Progenitor cell of endocrine pancreas (in vitro differentiated cells): ENCODE measurements at regions not wholly inside any gene's neighbourhood (a gene's known extent, or its start where the extent isn't known, plus 50 kb on each side); places are given as distances from the start of the nearest gene placed in this dataset.

Experiments
- DNase-seq: peaks from one replicate; pipeline ENCODE4 v3.0.0; 2021; ENCODE audit warnings: low spot score; ENCODE audit not compliant: unreplicated experiment
- H3K27ac Mint-ChIP-seq: 2 replicates; pipeline ENCODE4 v1.8.0; 2021; ENCODE audit warnings: mild to moderate bottlenecking, moderate library complexity, mixed read lengths
- H3K27me3 Mint-ChIP-seq: 2 replicates; pipeline ENCODE4 v1.8.0; 2021; ENCODE audit warnings: mixed read lengths
- H3K36me3 Mint-ChIP-seq: 2 replicates; pipeline ENCODE4 v1.8.0; 2022; ENCODE audit warnings: mixed read lengths; ENCODE audit not compliant: insufficient read depth
- H3K4me1 Mint-ChIP-seq: 2 replicates; pipeline ENCODE4 v1.8.0; 2021; ENCODE audit warnings: low read depth, mixed read lengths
- H3K4me3 Mint-ChIP-seq: 2 replicates; pipeline ENCODE4 v1.8.0; 2021; ENCODE audit warnings: low read depth, mild to moderate bottlenecking, moderate library complexity, mixed read lengths
- H3K9me3 Mint-ChIP-seq: 2 replicates; pipeline ENCODE4 v1.8.0; 2021; ENCODE audit warnings: low read depth, mixed read lengths
- TF ChIP-seq, protein P1 (sequence below): fragments of 200-600 bp; sonication (generic); IDR thresholded peaks from one replicate; pipeline ENCODE4 v1.5.0; 2021; ENCODE audit warnings: antibody characterized with exemption, mild to moderate bottlenecking; ENCODE audit not compliant: unreplicated experiment

DNA sequence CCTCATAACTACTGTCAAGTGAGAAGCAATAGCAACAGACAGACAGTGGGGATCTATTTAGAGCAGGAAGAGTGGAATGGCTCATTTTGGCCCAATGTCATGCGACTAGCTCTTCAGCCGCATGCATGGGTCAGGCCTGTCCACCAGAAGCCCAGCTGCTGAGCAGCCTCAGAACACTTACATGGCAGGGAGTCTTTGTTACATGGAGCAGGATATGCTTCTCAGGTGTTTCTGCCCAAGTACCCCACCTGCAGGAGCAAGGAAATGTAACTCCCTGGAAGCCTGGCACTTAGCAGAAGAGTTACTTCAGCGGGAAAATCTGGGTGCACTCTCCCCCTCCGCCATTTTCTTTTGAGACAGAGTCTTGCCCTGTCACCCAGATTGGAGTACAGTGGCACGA lies 73.5 kb upstream of the ARHGAP5 start:
- no peak for DNase-seq
- Mint-ChIP-seq H3K27ac (no peak overlapping the region), H3K4me1 (peaks cover 26% of the 10 kb centered on the region), H3K4me3 (no peak overlapping the region), H3K36me3 (no peaks in the 10 kb centered on the region), H3K9me3 (peaks cover 6% of the 10 kb centered on the region), H3K27me3 (no peaks in the 10 kb centered on the region)
- TF ChIP-seq, protein P1, sequence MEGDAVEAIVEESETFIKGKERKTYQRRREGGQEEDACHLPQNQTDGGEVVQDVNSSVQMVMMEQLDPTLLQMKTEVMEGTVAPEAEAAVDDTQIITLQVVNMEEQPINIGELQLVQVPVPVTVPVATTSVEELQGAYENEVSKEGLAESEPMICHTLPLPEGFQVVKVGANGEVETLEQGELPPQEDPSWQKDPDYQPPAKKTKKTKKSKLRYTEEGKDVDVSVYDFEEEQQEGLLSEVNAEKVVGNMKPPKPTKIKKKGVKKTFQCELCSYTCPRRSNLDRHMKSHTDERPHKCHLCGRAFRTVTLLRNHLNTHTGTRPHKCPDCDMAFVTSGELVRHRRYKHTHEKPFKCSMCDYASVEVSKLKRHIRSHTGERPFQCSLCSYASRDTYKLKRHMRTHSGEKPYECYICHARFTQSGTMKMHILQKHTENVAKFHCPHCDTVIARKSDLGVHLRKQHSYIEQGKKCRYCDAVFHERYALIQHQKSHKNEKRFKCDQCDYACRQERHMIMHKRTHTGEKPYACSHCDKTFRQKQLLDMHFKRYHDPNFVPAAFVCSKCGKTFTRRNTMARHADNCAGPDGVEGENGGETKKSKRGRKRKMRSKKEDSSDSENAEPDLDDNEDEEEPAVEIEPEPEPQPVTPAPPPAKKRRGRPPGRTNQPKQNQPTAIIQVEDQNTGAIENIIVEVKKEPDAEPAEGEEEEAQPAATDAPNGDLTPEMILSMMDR, result no peak

DNA sequence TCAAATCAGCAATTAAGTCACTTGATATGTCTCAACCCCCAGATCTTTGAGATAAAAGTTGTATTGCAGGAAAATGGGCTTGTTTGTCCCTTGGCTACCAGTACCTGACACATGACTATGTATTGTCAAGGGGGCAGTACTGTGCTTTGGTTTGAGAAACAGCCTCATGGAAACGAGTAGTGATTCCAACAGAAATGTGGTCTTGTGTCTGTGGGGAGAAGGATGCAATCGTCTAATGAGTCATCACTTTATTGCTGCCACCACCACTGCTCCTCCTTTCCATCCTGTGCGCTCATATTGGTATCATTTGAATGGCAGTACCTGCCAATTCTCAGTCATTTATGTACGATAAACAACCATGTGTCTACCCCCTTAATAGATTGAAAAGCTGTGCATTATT lies 72.8 kb upstream of the ARHGAP5 start:
- Mint-ChIP-seq H3K9me3 (peaks cover 6% of the 10 kb centered on the region), H3K4me3 (no peak overlapping the region), H3K27me3 (no peaks in the 10 kb centered on the region), H3K4me1 (peaks cover 26% of the 10 kb centered on the region), H3K36me3 (no peaks in the 10 kb centered on the region), H3K27ac (peak overlapping the region; percentile 46)
- TF ChIP-seq, protein P1, result no peak
- DNase-seq, result no peak

DNA sequence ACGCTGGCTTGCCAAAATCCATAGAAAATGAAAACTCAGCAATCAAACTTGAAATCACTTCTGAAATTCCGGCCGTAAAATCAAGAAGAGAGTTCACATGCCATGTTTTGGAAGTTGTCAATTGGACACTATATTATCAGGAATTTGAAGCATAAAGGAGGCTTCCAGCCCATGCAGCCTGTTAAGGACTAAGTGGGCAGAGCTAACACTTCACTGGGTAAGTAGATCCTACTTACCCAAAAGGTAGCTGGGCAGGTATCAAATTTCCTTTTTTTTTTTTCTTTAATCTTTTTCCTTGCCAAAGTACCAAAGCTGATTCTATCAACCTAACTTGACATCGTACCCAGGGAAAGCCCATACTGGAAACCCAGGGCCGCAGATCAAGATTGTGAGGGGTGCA lies 71.5 kb upstream of the ARHGAP5 start:
- Mint-ChIP-seq H3K27ac (peak overlapping the region; percentile 86), H3K4me3 (no peak overlapping the region), H3K36me3 (no peaks in the 10 kb centered on the region), H3K27me3 (no peaks in the 10 kb centered on the region), H3K4me1 (peaks cover 29% of the 10 kb centered on the region), H3K9me3 (peaks cover 6% of the 10 kb centered on the region)
- TF ChIP-seq, protein P1, result no peak
- no peak for DNase-seq

DNA sequence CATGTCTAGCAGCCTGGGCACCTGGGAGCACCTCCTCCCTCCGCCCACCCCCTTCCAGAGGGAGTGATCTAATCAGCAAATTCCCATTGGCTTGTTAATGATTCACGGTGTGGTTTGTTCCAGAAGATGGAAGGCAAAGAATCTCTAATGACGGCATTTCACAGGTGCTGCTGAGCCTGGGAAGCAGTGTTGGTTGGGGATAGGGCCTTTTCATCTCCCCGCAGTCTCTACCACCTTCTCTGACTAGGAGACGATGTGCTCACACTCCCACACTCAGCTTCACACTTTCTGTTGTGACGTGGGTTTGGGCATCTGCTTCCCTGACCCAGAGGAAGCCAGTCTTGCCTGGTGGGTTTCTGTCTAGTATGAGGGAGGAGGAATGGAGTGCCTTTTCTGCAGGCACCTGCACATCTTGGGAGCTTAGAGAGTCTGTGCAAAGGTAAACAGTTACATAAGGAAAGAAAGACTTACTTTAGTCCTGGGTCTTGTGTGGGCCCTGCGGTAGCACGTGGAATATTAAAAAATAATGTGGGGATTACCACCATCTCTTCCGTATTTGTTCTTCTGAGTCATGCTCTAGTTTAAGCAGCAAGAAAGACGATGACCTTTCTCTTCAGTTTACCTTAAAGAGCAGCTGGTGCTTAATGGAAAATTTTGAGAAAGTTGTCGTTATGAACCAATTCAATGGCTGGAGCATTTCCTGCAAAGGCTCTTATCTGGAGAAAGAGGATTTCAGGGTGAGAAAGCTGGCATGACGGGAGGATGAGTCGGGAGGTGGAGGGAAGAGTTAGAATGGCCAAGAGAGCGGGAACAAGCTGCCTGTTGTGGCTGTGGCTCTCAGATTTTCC lies 70.6 kb upstream of the ARHGAP5 start:
- peaks cover 6% of the 10 kb centered on the region for H3K9me3 Mint-ChIP-seq
- H3K4me3 Mint-ChIP-seq, result peak overlapping the region; percentile 25
- H3K4me1 Mint-ChIP-seq, result peaks cover 35% of the 10 kb centered on the region
- TF ChIP-seq, protein P1, result no peak
- no peaks in the 10 kb centered on the region for H3K27me3 Mint-ChIP-seq
- H3K36me3 Mint-ChIP-seq, result no peaks in the 10 kb centered on the region
- no peak for DNase-seq
- peak overlapping the region; percentile 94 for H3K27ac Mint-ChIP-seq

DNA sequence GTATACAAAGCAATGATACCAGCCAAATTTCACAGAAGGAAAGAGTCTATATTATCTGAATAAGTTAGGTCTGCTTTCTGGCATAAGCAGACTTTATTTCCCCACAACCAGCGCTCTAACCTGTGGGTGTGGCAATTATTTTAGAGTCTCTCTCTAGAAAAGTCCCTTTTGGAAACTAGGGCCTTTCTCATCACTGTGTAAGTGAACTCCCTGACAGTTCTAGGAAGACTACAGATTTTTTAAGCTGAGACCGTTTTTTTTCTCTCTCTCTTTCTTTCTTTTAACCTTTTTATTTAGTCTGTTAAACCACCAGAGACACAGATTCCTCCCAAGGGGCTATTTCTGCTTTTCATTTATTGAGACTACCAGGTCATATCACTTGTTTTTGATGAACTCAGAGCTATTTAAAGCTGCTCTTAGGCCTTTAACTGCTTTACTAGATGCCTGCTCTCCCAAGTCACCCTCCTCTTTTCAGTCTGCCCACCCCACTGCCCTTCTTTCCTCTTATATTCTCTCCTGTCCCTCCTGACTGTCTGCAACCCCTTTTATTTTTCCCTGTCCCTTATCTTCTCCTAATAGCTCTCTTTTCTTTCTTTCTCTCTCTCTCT lies 69.2 kb upstream of the ARHGAP5 start:
- no peak for DNase-seq
- Mint-ChIP-seq H3K27ac (no peak overlapping the region), H3K9me3 (peaks cover 6% of the 10 kb centered on the region), H3K27me3 (no peaks in the 10 kb centered on the region), H3K36me3 (no peaks in the 10 kb centered on the region), H3K4me3 (no peak overlapping the region), H3K4me1 (peaks cover 35% of the 10 kb centered on the region)
- TF ChIP-seq, protein P1, result no peak
